ENCODE measurements at regions not wholly inside any gene's neighbourhood (a gene's known extent, or its start where the extent isn't known, plus 50 kb on each side); places are given as distances from the start of the nearest gene placed in this dataset.

DNA sequence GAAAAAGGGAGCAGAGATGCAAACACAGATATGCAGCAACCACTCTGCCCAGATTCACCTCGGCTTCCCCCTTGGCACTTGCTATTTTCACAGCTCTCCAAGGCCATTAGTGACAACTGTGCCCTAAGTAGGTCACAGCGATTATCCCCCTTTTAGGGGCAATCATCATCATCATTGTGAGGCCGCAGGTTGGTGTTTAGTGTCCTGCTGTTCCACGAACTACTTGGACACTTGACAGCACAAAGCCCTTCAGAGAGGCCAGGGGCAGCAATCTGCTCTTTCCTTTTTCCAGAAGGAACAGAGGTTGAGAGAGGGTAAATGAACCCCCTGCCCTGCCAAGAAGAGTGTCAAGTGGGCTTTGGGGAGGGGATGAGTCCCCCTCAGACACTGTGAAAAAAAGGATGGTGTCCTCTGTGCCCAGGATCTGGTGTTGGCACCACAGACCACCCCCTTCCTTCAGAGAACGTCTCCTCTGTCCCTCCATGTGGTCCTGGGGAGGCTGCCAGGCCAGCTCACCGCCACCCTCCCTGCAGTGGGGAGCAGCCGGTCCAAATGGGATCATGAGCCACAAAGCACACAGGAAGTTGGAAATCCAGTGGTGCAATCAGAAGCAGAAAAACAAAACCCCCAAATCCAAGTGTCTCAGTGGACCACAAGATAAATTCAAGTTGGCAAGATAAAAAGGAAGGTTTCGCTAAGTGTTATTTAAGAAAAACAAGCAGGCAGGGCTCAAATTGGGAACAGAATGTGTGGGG lies 78.4 kb upstream of the MED9 start:
- no peak for DNase-seq

GRCh38 chr17:17398943-17399926 lies 77.6 kb upstream of the MED9 start:
- no peak for DNase-seq

DNA sequence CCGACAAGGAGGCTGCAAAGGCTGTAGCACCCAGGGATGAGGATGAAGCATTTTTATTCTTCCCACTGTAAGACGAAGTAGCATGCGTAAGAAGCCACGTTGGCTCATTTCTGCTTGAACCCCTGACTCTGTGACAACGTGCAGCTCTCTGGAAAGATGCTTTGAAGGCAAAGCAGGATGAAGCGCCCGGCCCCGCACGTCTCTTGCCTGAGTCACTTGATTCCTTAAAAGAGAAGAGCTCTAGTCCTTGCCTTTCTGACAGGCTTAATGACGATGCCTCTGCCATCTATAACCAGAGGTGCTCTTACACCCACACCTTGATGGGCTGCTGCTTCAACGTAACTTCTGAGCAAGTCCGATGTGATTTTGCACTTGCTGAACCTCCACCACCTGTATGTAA lies 76.7 kb upstream of the MED9 start:
- no peak for DNase-seq

DNA sequence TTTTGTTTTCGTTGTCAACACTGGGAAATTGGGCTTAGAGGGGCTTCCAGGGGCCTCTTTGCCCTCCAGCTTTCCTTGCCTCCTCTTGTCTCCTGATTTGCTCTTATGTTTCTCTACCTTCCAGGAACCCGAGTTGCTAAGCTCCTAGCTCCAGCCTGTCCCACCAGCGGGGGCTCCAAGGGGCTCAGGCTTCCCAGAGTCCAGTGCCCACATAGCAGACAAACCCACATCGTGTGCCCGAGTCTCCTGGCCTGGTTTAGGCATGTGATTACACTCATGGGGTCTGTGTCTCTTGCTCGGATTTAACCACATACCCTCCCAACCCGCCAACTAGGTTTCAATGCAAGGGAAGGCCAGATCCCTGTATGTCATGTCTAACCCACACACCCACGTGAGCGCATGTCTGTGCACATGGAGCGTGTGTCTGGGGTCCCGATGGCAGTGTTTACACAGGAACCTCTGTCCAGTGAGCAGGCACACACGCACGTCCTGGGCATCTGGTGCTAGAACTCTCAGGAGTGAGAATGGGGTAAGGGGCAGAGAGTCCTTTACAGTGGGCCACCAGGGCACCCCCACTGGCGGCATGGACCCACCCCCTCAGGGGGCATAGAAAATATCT lies 76.1 kb upstream of the MED9 start:
- no peak for DNase-seq

GRCh38 chr17:17401271-17401781 lies 75.5 kb upstream of the MED9 start:
- DNase-seq, result no peak

DNA sequence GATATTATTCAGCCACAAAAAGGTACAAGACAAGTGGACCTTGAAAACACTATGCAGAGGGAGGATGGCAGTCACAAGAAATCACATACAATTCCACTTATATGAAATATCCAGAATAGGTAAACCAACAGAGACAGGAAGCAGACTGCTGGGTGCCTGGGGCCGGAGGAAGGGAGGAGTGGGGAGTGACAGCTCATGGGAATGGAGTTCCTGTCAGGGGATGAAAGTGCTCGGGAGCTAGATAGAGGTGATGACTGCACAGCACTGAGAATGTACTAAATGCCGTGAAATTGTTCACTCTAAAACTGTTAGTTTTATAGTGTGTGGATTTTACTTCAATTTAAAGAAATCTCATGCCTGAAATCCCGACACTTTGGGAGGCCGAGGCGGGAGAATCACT lies 74.2 kb upstream of the MED9 start:
- DNase-seq, result no peak

DNA sequence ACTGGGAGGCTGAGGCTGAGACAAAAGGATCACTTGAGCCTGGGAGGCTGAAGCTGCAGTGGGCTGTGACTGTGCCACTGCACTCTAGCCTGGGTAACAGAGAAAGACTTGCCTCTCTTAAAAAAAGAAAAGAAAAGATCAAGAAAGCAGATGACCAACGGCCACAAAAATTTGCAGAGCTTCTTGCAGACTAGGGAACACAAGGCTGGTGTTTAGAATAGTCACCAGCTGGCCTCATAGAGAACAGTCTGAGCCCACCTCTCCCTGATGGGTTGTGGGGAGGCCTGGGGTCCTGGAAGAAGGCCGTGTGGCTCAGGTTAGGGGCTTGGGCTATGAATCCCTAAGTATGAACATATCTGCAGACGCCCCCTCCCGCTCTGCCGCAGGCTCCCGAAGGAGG lies 73.7 kb upstream of the MED9 start:
- no peak for DNase-seq

- no peak for DNase-seq
Measured at GRCh38 chr17:17403899-17404576, 72.8 kb upstream of the MED9 start.

GRCh38 chr17:17405673-17406072 lies 71.1 kb upstream of the MED9 start:
- no peak for DNase-seq

DNA sequence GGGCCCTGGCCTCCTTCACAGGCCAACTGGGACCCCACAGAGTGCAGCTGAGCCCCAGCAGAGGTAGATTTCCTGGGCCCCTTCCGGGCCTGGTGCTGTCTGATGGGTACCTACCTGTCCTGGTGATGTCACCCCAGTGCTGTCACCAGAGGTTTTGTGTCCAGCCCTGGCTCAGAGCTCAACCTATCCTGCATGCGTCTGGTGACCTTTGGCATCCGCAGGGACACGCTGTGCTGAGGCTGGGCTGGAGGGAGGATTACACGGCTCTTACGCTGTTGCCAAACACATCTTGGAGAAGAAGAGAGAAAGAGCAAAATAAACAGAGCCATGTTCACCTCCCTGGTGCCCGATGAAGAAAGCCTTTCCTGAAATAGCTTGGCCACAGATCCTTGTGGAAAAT lies 70.6 kb upstream of the MED9 start:
- no peak for DNase-seq

- no peak for DNase-seq
Measured at GRCh38 chr17:17408236-17408794, 68.5 kb upstream of the MED9 start.

- no peak for DNase-seq
Measured at GRCh38 chr17:17410357-17410756, 66.4 kb upstream of the MED9 start.

GRCh38 chr17:17411692-17412091 lies 65.1 kb upstream of the MED9 start:
- no peak for DNase-seq

DNA sequence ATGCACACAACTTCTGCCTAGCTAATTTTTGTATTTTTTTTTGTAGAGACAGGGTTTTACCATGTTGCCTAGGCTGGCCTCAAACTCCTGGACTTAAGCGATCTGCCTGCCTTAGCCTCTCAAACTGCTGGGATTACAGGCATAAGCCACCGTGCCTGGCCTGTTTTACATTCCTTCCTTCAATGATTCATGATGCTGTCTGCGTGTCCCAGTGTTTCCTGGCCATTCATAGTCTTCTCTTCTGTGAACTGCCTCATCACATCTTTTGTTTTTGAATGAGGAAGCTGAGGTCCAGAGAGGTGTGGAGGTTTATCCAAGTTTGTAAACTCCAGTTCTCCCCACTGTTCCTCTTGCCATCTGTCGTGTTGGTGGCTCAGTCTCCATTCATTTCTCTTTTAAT lies 64.5 kb upstream of the MED9 start:
- DNase-seq, result no peak

- no peak for DNase-seq
Measured at GRCh38 chr17:17413215-17413792, 63.5 kb upstream of the MED9 start.

DNA sequence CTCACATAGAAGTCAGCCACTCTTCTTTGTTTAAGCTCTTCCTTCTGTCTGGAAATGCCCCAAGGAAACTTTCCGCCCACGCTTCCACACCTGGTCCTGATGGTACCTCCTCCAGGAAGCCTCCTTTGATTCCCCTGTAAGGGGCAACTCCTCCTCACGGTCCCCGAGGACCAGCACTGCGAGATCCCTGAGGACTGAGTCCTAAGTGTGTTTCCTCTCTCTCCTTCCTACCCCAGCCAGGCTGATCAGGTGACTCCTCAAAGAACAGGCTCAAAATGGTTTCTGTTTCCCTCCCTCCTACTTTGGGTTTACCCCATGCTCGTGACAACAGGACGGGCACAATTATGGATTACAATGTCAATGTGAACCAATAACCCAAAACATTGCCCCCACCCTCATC lies 63.0 kb upstream of the MED9 start:
- no peak for DNase-seq

DNA sequence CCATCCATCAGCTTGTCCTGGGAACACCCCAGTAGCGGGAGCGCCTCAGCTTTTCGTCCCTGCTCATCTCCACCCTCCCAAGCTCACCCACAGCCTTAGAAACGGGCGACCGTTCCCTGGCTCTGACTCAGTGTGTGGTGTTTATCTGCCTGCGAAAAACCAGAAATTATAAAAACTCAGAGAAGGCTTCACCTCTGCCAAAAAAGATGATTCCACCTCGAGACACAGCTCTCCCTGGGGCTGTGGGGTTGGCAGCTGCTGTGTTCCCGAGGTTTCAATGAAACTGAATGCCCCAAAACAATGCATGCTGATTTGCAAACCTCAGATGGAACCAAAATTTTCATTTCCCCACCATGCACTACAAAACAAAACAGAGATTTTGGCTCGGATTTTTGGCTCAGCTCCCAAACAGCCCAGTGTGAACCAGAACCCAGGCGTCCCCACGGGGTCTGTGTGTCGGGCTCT lies 62.4 kb upstream of the MED9 start:
- no peak for DNase-seq

GRCh38 chr17:17415006-17415405 lies 61.8 kb upstream of the MED9 start:
- no peak for DNase-seq

DNA sequence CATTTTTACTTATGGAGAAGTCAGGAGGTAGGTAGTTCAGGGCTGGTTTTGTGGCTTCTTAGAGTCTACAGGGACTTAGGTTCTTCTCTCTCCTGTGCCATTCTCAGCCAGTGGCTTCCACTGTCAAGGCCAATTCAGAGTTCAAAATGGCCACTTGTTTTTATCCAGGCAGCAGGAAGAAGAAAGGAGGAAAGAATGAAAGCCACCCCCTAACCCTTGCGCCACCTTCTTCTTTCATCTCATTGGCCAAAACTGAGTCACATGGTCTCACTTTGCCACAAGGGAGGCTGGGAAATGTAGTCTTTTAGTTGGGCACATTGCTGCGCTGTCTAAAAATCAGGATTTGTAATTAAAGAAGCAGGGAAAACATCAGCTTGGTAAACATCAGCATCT lies 60.8 kb upstream of the MED9 start:
- peak; percentile 11 for DNase-seq

- no peak for DNase-seq
Measured at GRCh38 chr17:17416400-17417360, 60.1 kb upstream of the MED9 start.

DNA sequence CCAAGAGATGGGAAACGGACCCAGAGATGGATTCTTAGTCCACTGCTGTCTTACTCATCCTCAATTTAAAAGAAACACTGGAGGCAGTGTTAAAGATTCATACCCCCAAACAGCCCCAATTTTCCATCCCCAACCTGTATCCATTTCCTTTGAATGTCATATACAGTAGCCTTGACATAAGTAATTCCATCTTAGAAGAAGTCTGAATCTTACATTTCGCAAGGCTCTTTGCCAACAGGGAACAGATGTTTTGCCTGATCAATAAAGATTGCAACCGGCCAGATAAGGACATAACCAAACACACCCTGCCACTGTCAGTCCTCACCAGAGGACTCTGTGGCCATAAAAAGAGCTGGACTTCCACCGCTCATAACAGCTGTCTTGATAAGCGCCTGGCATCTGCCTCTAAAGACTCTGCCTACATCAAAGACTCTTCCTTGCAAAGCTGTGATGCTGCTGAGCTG lies 59.0 kb upstream of the MED9 start:
- no peak for DNase-seq
